ENCODE measurements at regions not wholly inside any gene's neighbourhood (a gene's known extent, or its start where the extent isn't known, plus 50 kb on each side); places are given as distances from the start of the nearest gene placed in this dataset.
"Not testable (repeated sequence)": the region's sequence is repeated elsewhere in the genome, so short reads cannot be mapped to it uniquely, and the experiment has no call there.

- not testable (repeated sequence) for DNase-seq (ENCODE audit: low read depth in 3 of 3)
These were observed 129.2 kb upstream of the STK26 start for GRCh38 chrX:131893857-131894256.

GRCh38 chrX:131894995-131895394, 128.1 kb upstream of the STK26 start:
- no peak for DNase-seq (ENCODE audit: low read depth in 3 of 3)

GRCh38 chrX:131895807-131896206, 127.3 kb upstream of the STK26 start:
- DNase-seq (ENCODE audit: low read depth in 3 of 3), result no peak

- no peak for DNase-seq (ENCODE audit: low read depth in 3 of 3)
These were observed 121.6 kb upstream of the STK26 start for GRCh38 chrX:131901546-131901945.

GRCh38 chrX:131907488-131908314, 115.4 kb upstream of the STK26 start:
- DNase-seq (ENCODE audit: low read depth in 3 of 3), result no peak

- no peak for DNase-seq (ENCODE audit: low read depth in 3 of 3)
These were observed 112.5 kb upstream of the STK26 start for GRCh38 chrX:131910586-131910985.

GRCh38 chrX:131915488-131915887, 107.6 kb upstream of the STK26 start:
- no peak for DNase-seq (ENCODE audit: low read depth in 3 of 3)

- DNase-seq (ENCODE audit: low read depth in 3 of 3), result no peak
These were observed 105.5 kb upstream of the STK26 start for GRCh38 chrX:131917588-131917987.

- no peak for DNase-seq (ENCODE audit: low read depth in 3 of 3)
These were observed 104.3 kb upstream of the STK26 start for GRCh38 chrX:131918839-131919238.

GRCh38 chrX:131923614-131924250, 99.4 kb upstream of the STK26 start:
- no peak for DNase-seq (ENCODE audit: low read depth in 3 of 3)

GRCh38 chrX:131938749-131939148, 84.4 kb upstream of the STK26 start:
- no peak for DNase-seq (ENCODE audit: low read depth in 3 of 3)

- DNase-seq (ENCODE audit: low read depth in 3 of 3), result no peak
These were observed 81.1 kb upstream of the STK26 start for GRCh38 chrX:131942034-131942433.

- no peak for DNase-seq (ENCODE audit: low read depth in 3 of 3)
These were observed 77.9 kb upstream of the STK26 start for GRCh38 chrX:131944936-131945902.

GRCh38 chrX:131951166-131951565, 71.9 kb upstream of the STK26 start:
- DNase-seq (ENCODE audit: low read depth in 3 of 3), result no peak

GRCh38 chrX:131955099-131955777, 67.9 kb upstream of the STK26 start:
- DNase-seq (ENCODE audit: low read depth in 3 of 3), result no peak

GRCh38 chrX:131958724-131959123, 64.4 kb upstream of the STK26 start:
- no peak for DNase-seq (ENCODE audit: low read depth in 3 of 3)

GRCh38 chrX:131970347-131970746, 52.8 kb upstream of the STK26 start:
- DNase-seq (ENCODE audit: low read depth in 3 of 3), result no peak
